ENCODE measurements at regions not wholly inside any gene's neighbourhood (a gene's known extent, or its start where the extent isn't known, plus 50 kb on each side); places are given as distances from the start of the nearest gene placed in this dataset.
A peak's percentile ranks its signal among the peaks of the same experiment; 100 is the strongest.

GRCh38 chr1:10936998-10937901 is 75.2 kb upstream of the TARDBP start:
- Histone ChIP-seq H3K27me3 (ENCODE audit: control insufficient read depth in 1 of 2, insufficient read depth in 2 of 2, low read length in 2 of 2) (peaks cover 3% of the 10 kb centered on the region in 2 experiments), H3K27ac (ENCODE audit: low read depth in 1 of 2, low read length in 2 of 2) (no peak overlapping the region), H3K4me3 (ENCODE audit: low read length) (no peak overlapping the region), H3K9me3 (ENCODE audit: control insufficient read depth in 1 of 2, insufficient read depth in 1 of 2, low read length in 2 of 2) (peaks cover 0 to 3% of the 10 kb centered on the region in 2 experiments), H3K4me1 (ENCODE audit: insufficient read depth, low read length) (peaks cover 36% of the 10 kb centered on the region), H3K36me3 (ENCODE audit: insufficient read depth, low read length) (no peaks in the 10 kb centered on the region)
- ATAC-seq (ENCODE audit: poor library complexity) (peak; percentile 43), DNase-seq (peak in 1 of 14 experiments; percentile 15)
- Mint-ChIP-seq H3K27me3 (peaks cover 23% of the 10 kb centered on the region), H3K27ac (no peak overlapping the region), H3K36me3 (ENCODE audit: low read depth) (no peaks in the 10 kb centered on the region), H3K9me3 (no peaks in the 10 kb centered on the region), H3K4me1 (ENCODE audit: low read depth) (peaks cover 44% of the 10 kb centered on the region), H3K4me3 (no peak overlapping the region)
- no peak for TF ChIP-seq CTCF (IDR thresholded peaks at IDR 0.05)
- intact Hi-C loops (cut with DNase I, micrococcal nuclease), result no loop called here
- ChIA-PET CTCF (interaction anchor here (0.6 kb wide), 1 partner anchor 85 kb away, joined by 4 read pairs; no protein-coding TSS in a partner anchor), POLR2A (interaction anchor here (0.7 kb wide), 1 partner anchor 196 kb away, joined by 4 read pairs; no protein-coding TSS in a partner anchor)

- Mint-ChIP-seq H3K4me3 (no peak overlapping the region), H3K4me1 (ENCODE audit: low read depth) (peaks cover 34% of the 10 kb centered on the region), H3K9me3 (no peaks in the 10 kb centered on the region), H3K27ac (no peak overlapping the region), H3K36me3 (ENCODE audit: low read depth) (no peaks in the 10 kb centered on the region), H3K27me3 (peaks cover 39% of the 10 kb centered on the region)
- Histone ChIP-seq H3K27ac (ENCODE audit: low read depth in 1 of 2, low read length in 2 of 2) (no peak overlapping the region), H3K9me3 (ENCODE audit: control insufficient read depth in 1 of 2, insufficient read depth in 1 of 2, low read length in 2 of 2) (peaks cover 0 to 3% of the 10 kb centered on the region in 2 experiments), H3K27me3 (ENCODE audit: control insufficient read depth in 1 of 2, insufficient read depth in 2 of 2, low read length in 2 of 2) (peaks cover 5 to 9% of the 10 kb centered on the region in 2 experiments), H3K4me3 (ENCODE audit: low read length) (no peak overlapping the region), H3K4me1 (ENCODE audit: insufficient read depth, low read length) (peaks cover 36% of the 10 kb centered on the region), H3K36me3 (ENCODE audit: insufficient read depth, low read length) (no peaks in the 10 kb centered on the region)
- ChIA-PET CTCF (no interaction called here), POLR2A (no interaction called here)
- no peak for ATAC-seq (ENCODE audit: poor library complexity)
- TF ChIP-seq CTCF (IDR thresholded peaks at IDR 0.05), result no peak
- no peak for DNase-seq
- intact Hi-C loops (cut with DNase I, micrococcal nuclease), result no loop called here
These were observed 73.6 kb upstream of the TARDBP start for GRCh38 chr1:10938741-10939417.

GRCh38 chr1:10939654-10940450 is 72.6 kb upstream of the TARDBP start:
- DNase-seq (peak in 4 of 14 experiments; percentile 33 to 39 (median 36)), ATAC-seq (ENCODE audit: poor library complexity) (peak; percentile 37)
- CTCF ChIA-PET, result no interaction called here
- Mint-ChIP-seq H3K27ac (no peak overlapping the region), H3K4me1 (ENCODE audit: low read depth) (peaks cover 34% of the 10 kb centered on the region), H3K36me3 (ENCODE audit: low read depth) (no peaks in the 10 kb centered on the region), H3K27me3 (peaks cover 47% of the 10 kb centered on the region), H3K4me3 (peak overlapping the region; percentile 72), H3K9me3 (no peaks in the 10 kb centered on the region)
- H3K4me1 ChIP-seq (ENCODE audit: insufficient read depth, low read length), result peaks cover 42% of the 10 kb centered on the region
- H3K9me3 ChIP-seq (ENCODE audit: control insufficient read depth in 1 of 2, insufficient read depth in 1 of 2, low read length in 2 of 2), result peaks cover 0 to 3% of the 10 kb centered on the region in 2 experiments
- intact Hi-C loops (cut with DNase I, micrococcal nuclease), result loop anchor here (2.0 to 5.0 kb wide), 4 partner anchors 73 to 433 kb away; no protein-coding TSS in a partner anchor
- POLR2A ChIA-PET, result interaction anchor here (0.8 to 1.5 kb wide), 2 partner anchors 22 to 444 kb away, joined by 4 to 7 read pairs; no protein-coding TSS in a partner anchor
- H3K4me3 ChIP-seq (ENCODE audit: low read length), result peak overlapping the region; percentile 35
- TF ChIP-seq CTCF (IDR thresholded peaks at IDR 0.05), result no peak
- no peak overlapping the region for H3K27ac ChIP-seq (ENCODE audit: low read depth in 1 of 2, low read length in 2 of 2)
- no peaks in the 10 kb centered on the region for H3K36me3 ChIP-seq (ENCODE audit: insufficient read depth, low read length)
- H3K27me3 ChIP-seq (ENCODE audit: control insufficient read depth in 1 of 2, insufficient read depth in 2 of 2, low read length in 2 of 2), result peaks cover 8 to 14% of the 10 kb centered on the region in 2 experiments

Data from CD4-positive, alpha-beta T cell (primary cell).